ENCODE measurements at regions not wholly inside any gene's neighbourhood (a gene's known extent, or its start where the extent isn't known, plus 50 kb on each side); places are given as distances from the start of the nearest gene placed in this dataset.

DNA sequence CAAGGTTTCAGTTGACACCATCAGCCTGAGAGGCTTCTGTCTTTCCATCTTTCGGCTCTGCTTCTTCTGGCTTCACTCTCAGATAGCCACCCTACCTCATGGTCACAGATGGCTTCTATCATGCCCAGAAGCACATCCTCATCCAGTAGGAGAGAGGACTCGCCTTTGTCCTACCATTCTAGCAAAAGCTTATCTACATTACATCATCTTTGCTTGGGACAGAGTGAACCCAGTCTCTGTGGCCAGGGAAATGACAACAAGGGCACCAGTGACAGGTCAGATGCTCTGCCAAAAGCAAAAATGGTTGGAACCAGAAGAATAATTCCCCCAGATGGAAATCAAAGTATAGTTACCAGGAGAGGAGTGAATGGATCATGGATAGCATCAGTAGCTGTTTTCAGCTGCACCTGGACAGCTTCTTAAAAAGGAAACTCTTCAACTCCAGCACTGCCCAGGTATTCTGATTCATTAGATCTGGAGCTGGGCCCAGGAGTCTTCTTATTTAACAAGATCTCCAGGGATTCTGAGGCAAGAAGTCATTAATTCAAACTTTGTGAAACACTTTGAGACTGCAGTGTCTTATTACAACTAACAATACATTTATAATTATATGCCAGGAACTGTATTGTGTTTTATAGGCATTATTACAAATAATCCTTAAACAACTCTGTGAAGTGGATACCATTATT lies 257.7 kb upstream of the UBE2E3 start:
- no peak overlapping the region for H3K4me2 ChIP-seq (ENCODE audit: low read length)
- no TSS peak for BruUV-seq (replicated peaks)
- H3K9me3 ChIP-seq (ENCODE audit: control insufficient read depth in 1 of 2, insufficient read depth in 1 of 2, low read depth in 1 of 2, low read length in 2 of 2), result no peaks in the 10 kb centered on the region
- no peaks in the 10 kb centered on the region for H3K9me2 ChIP-seq (ENCODE audit: insufficient read depth)
- H3K9ac ChIP-seq (ENCODE audit: low read length), result no peak overlapping the region
- DNase-seq (ENCODE audit: low read depth, low spot score) (no peak), ATAC-seq (no peak)
- no peaks in the 10 kb centered on the region for H3K36me3 ChIP-seq (ENCODE audit: control insufficient read depth in 1 of 2, insufficient read depth in 2 of 2, low read length in 2 of 2)
- no peak overlapping the region for H2AFZ ChIP-seq (ENCODE audit: low read depth, low read length, poor library complexity, severe bottlenecking)
- H3K27ac ChIP-seq (ENCODE audit: low read depth, low read length), result no peak overlapping the region
- no peak for TF ChIP-seq SRF (IDR thresholded peaks at IDR 0.05; ENCODE audit: low read depth)
- TF ChIP-seq, protein P1, sequence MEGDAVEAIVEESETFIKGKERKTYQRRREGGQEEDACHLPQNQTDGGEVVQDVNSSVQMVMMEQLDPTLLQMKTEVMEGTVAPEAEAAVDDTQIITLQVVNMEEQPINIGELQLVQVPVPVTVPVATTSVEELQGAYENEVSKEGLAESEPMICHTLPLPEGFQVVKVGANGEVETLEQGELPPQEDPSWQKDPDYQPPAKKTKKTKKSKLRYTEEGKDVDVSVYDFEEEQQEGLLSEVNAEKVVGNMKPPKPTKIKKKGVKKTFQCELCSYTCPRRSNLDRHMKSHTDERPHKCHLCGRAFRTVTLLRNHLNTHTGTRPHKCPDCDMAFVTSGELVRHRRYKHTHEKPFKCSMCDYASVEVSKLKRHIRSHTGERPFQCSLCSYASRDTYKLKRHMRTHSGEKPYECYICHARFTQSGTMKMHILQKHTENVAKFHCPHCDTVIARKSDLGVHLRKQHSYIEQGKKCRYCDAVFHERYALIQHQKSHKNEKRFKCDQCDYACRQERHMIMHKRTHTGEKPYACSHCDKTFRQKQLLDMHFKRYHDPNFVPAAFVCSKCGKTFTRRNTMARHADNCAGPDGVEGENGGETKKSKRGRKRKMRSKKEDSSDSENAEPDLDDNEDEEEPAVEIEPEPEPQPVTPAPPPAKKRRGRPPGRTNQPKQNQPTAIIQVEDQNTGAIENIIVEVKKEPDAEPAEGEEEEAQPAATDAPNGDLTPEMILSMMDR (IDR thresholded peaks at IDR 0.05 in 2 of 3, conservative IDR thresholded peaks at IDR 0.05 in 1 of 3; ENCODE audit: borderline replicate concordance in 1 of 3, insufficient read depth in 1 of 3, low read depth in 2 of 3, low read length in 2 of 3), result no peak
- TF ChIP-seq, protein P2, sequence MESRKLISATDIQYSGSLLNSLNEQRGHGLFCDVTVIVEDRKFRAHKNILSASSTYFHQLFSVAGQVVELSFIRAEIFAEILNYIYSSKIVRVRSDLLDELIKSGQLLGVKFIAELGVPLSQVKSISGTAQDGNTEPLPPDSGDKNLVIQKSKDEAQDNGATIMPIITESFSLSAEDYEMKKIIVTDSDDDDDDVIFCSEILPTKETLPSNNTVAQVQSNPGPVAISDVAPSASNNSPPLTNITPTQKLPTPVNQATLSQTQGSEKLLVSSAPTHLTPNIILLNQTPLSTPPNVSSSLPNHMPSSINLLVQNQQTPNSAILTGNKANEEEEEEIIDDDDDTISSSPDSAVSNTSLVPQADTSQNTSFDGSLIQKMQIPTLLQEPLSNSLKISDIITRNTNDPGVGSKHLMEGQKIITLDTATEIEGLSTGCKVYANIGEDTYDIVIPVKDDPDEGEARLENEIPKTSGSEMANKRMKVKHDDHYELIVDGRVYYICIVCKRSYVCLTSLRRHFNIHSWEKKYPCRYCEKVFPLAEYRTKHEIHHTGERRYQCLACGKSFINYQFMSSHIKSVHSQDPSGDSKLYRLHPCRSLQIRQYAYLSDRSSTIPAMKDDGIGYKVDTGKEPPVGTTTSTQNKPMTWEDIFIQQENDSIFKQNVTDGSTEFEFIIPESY (IDR thresholded peaks at IDR 0.05; ENCODE audit: extremely low read depth, insufficient replicate concordance, low read length), result no peak
- TF ChIP-seq ELF1 (IDR thresholded peaks at IDR 0.05; ENCODE audit: borderline replicate concordance, low read depth), result no peak
- no peak for TF ChIP-seq ZFX (IDR thresholded peaks at IDR 0.05)
- TF ChIP-seq, protein P3, sequence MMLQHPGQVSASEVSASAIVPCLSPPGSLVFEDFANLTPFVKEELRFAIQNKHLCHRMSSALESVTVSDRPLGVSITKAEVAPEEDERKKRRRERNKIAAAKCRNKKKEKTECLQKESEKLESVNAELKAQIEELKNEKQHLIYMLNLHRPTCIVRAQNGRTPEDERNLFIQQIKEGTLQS (IDR thresholded peaks at IDR 0.05), result no peak
- TF ChIP-seq TCF7L2 (IDR thresholded peaks at IDR 0.05; ENCODE audit: borderline replicate concordance, extremely low read depth, insufficient read depth, insufficient read length), result no peak
- TF ChIP-seq EZH2 (IDR thresholded peaks at IDR 0.05), result no peak
- TF ChIP-seq SIN3A (IDR thresholded peaks at IDR 0.05; ENCODE audit: low read depth), result no peak
- no peak for TF ChIP-seq CBX3 (IDR thresholded peaks at IDR 0.05; ENCODE audit: low read depth)
- TF ChIP-seq YY1 (IDR thresholded peaks at IDR 0.05; ENCODE audit: extremely low read depth, insufficient replicate concordance, low read depth, low read length), result no peak
- TF ChIP-seq EGR1 (IDR thresholded peaks at IDR 0.05; ENCODE audit: low read depth), result no peak
- TF ChIP-seq SP1 (IDR thresholded peaks at IDR 0.05; ENCODE audit: low read depth), result no peak
- TF ChIP-seq POLR2AphosphoS5 (IDR thresholded peaks at IDR 0.05; ENCODE audit: low read depth, low read length), result no peak
- intact Hi-C loops (cut with micrococcal nuclease), result no loop called here
- H3K27me3 ChIP-seq (ENCODE audit: insufficient read depth, low read length), result no peaks in the 10 kb centered on the region
- H4K20me1 ChIP-seq (ENCODE audit: insufficient read depth), result no peaks in the 10 kb centered on the region
- no peaks in the 10 kb centered on the region for H3K4me1 ChIP-seq (ENCODE audit: control insufficient read depth in 1 of 2, insufficient read depth in 2 of 2, low read length in 2 of 2)
- no peaks in the 10 kb centered on the region for H3K79me2 ChIP-seq (ENCODE audit: insufficient read depth, low read length)
- ChIA-PET POLR2A (no interaction called here), RAD21 (ENCODE audit: low non-redundant PET in 1 of 2, low total read pairs in 2 of 2, uncharacterized antibody in 2 of 2, unreplicated experiment in 2 of 2) (no interaction called here), CTCF (no interaction called here)
- no peak overlapping the region for H3K4me3 ChIP-seq (replicated peaks in 1 of 2; ENCODE audit: low read depth in 1 of 2, low read length in 2 of 2)
